Right cardiac atrium (tissue), 5 donors: ENCODE measurements at regions not wholly inside any gene's neighbourhood (a gene's known extent, or its start where the extent isn't known, plus 50 kb on each side); places are given as distances from the start of the nearest gene placed in this dataset.
A peak's percentile ranks its signal among the peaks of the same experiment; 100 is the strongest.
"Not testable (repeated sequence)": the region's sequence is repeated elsewhere in the genome, so short reads cannot be mapped to it uniquely, and the experiment has no call there.

Source experiments
- ATAC-seq, 2 donors: fragments of 200-7000 bp; cut with Tn5 transposase; one replicate each; pipeline versions ENCODE4 v1.8.0 to v1.9.1; 2020; ENCODE audit warnings: moderate library complexity in 2 of 2, mild to moderate bottlenecking in 1 of 2
- DNase-seq, 3 donors: peaks; one replicate each; pipeline ENCODE4 v3.0.0-alpha.2; 2020
- H3K27ac ChIP-seq: one replicate; pipeline ENCODE4 v1.5.1; 2013; ENCODE audit warnings: mild to moderate bottlenecking, low read length, control low read depth, moderate library complexity
- H3K27me3 ChIP-seq: one replicate; pipeline ENCODE4 v1.6.1; 2013; ENCODE audit not compliant: control insufficient read depth, insufficient read depth
- H3K4me1 ChIP-seq: one replicate; pipeline ENCODE4 v1.6.1; 2013; ENCODE audit warnings: low read length; ENCODE audit not compliant: control insufficient read depth, insufficient read depth
- H3K4me3 ChIP-seq: one replicate; pipeline ENCODE4 v1.5.1; 2013; ENCODE audit warnings: low read length, control low read depth
- H3K9me3 ChIP-seq: one replicate; pipeline ENCODE4 v1.6.1; 2013; ENCODE audit warnings: low read length; ENCODE audit not compliant: control insufficient read depth
- WGBS: extraction: QIAGEN DNeasy Blood & Tissue Kit; methylation state at CpG from one replicate; pipeline ENCODE4 v1.1.7; 2013; 5-methylcytosine and 5-hydroxymethylcytosine counted together
- intact Hi-C, 4 donors: fragments of 100-400 bp; cut with DNase I; formaldehyde crosslinking; loops; one replicate each; pipeline versions ENCODE4 v1.11.0 to v1.14.0; 2022 to 2023
- donor health status: healthy with polysubstance abuse.
- donor health status: DM: no; HTN: yes; CAD: no.
- donor health status: DM: no; HTN: no; CAD: no.
- donor health status: DM: no; HTN: yes; CAD: no; lungs with severe emphysema.
- donor health status: DM: yes; HTN: yes; CAD: no.

DNA sequence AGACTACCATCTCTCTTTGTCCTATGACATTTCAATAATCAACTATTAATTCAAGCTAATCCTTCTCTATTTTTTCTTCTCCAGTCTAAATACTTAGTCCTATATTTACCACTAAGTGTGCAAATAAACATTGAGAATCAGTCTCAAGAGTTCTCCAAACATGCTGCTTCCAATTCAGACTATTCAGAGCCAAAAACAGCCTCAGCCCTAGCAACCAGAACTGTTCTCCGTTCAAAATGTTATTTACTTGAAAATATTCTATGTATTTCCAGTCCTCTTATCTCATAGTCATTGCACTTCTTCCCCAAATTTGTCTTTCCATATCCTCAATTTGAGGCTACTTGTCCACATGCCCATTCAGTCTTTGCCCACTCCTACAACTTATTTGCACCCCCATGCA, 805.5 kb downstream of the IGSF11 start:
- no peaks in the 10 kb centered on the region for H3K4me1 ChIP-seq
- no peaks in the 10 kb centered on the region for H3K9me3 ChIP-seq
- no peak overlapping the region for H3K27ac ChIP-seq
- intact Hi-C loops = no loop called here
- DNase-seq (no peak), ATAC-seq (no peak)
- 47% methylated on average over 1 of the region's 1 CpG for WGBS
- H3K4me3 ChIP-seq = no peak overlapping the region
- H3K27me3 ChIP-seq = no peaks in the 10 kb centered on the region

DNA sequence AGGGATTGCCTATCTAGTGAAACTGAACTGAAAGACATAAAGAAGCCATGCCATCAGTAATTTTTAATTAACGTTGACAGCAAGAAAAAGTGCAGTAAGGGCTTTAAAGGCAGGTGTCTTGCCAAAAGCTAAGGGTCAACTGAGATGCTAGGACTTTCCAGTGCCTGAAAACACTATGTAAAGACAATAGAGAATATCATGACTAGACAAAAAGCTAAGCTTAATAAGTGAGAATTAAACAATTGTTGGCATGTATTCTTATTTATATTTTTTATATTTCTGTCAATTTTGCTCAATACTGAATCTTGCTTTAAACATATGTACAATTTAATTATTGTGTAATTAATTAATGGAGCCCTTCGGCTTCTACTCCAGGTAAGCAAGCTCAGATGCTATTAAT, 803.1 kb downstream of the IGSF11 start:
- Histone ChIP-seq H3K4me3 (no peak overlapping the region), H3K27ac (no peak overlapping the region), H3K9me3 (no peaks in the 10 kb centered on the region), H3K27me3 (no peaks in the 10 kb centered on the region), H3K4me1 (no peaks in the 10 kb centered on the region)
- intact Hi-C loops = no loop called here
- 67% methylated on average over 2 of the region's 2 CpGs for WGBS
- no peak for DNase-seq
- no peak for ATAC-seq

DNA sequence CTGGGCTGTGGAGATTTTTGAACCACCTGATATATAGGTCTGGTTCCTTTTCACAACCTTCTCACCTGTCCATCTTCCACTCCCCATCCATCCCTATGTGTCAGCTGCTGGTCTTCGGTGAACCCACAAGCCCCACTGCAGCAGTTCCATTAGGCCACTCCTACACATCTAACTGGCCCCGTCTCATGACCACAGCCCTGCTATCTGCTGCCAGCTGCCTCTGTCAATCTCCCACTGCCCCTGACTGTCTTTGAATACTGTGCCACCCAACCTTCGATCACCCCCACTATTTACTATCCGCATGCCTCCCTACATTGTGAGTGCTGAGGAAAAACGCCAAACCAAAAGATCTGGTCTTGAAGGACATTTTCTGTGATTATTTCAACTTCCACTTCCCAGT, 795.4 kb downstream of the IGSF11 start:
- intact Hi-C loops = no loop called here
- H3K27ac ChIP-seq = no peak overlapping the region
- DNase-seq (no peak), ATAC-seq (no peak)
- no peak overlapping the region for H3K4me3 ChIP-seq
- no peaks in the 10 kb centered on the region for H3K4me1 ChIP-seq
- no peaks in the 10 kb centered on the region for H3K27me3 ChIP-seq
- 83% methylated on average over 5 of the region's 5 CpGs for WGBS
- H3K9me3 ChIP-seq = no peaks in the 10 kb centered on the region

DNA sequence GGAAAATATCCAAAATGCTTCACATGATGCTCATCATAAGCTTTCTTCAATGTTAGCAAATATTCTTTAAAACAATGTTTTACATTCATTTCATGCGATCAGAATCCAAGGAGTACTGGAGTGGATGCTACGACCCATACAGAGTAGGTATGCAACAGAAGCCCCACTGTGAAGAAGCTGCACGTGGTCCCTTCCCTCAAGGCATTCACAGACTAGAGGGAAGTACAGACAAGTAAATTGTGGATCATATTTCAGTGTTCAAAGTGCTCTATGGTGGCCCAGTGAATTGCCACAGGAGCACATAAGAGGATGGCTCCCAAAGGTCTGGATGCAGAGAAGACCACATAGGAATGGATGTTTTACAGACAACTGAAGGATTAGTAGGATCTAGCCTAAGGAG, 789.9 kb downstream of the IGSF11 start:
- no peaks in the 10 kb centered on the region for H3K4me1 ChIP-seq
- ATAC-seq = no peak

DNA sequence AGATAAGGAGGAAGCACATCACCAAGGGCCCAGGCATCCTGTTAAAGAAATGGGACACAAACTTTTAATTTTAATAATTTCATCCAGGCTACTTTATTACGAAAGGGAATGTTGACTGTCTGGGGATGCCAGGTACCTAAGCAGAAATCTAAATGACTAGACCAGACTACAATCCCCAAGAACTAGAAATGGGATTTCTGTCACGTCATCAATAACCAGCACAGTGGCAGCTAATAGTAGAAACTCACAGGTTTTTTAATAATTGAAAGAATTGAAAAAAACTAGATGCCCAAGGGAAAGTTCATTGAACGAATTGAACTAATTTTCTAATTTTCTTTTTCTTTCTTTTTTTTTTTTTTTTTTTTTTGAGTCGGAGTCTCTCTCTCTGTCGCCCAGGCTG, 789.3 kb downstream of the IGSF11 start:
- 88% methylated on average over 5 of the region's 5 CpGs for WGBS
- ATAC-seq (no peak), DNase-seq (no peak)
- H3K9me3 ChIP-seq = no peaks in the 10 kb centered on the region
- no peak overlapping the region for H3K4me3 ChIP-seq
- H3K27ac ChIP-seq = no peak overlapping the region
- intact Hi-C loops = no loop called here
- no peaks in the 10 kb centered on the region for H3K4me1 ChIP-seq
- H3K27me3 ChIP-seq = no peaks in the 10 kb centered on the region

More for the DNA sequence above, 789.9 kb downstream of the IGSF11 start:
- 66% methylated on average over 3 of the region's 3 CpGs for WGBS
- H3K27ac ChIP-seq = no peak overlapping the region
- no peak for DNase-seq
- no peaks in the 10 kb centered on the region for H3K27me3 ChIP-seq
- no peaks in the 10 kb centered on the region for H3K9me3 ChIP-seq
- intact Hi-C loops = no loop called here
- H3K4me3 ChIP-seq = no peak overlapping the region

DNA sequence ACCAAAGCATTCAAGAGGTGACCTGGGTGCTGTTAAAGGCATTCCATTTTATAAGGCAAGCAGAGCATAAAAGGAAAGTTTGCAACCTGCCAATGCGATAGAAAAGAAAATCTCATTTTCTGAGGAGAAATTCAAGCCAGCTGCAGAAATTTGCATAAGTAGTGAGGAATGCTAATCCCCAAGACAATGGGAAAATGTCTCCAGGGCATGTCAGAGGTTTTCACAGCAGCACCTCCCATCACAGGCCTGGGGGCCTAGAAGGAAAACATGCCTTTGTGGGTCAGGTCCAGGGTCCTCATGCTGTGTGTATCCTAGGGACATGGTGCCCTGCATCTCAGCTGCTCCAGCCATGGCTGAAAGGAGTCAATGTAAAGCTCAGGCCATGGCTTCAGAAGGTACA, 775.8 kb downstream of the IGSF11 start:
- 95% methylated on average over 1 of the region's 1 CpG for WGBS

DNA sequence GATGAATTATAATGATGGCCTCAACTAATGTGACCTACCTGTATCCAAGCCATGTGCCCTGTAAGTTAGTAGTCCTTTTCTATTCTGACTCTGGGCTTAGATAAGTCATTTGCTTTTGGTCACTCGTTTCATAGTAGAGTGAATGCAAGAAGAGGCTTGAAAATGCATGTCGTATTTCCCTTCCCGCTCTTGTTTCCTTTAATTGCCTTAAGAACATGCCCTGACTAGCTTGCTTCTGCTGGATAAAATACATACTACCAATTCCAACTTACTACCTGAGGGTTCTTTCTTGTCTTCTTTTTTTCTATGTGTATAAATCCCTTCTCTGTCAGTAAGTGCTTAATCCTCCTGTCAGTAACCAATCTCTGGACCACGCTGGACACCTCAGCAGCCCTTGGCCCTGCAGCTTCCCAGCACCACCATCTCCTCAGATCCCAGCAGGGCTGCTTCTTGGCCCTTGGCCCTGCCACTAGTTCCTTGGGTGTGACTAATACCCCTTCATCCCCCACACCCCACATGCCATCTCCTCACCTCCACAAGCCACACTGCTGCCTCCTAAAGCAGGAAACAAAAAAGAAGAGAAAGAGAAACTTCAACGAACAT, 771.7 kb downstream of the IGSF11 start:
- no peak overlapping the region for H3K27ac ChIP-seq
- 81% methylated on average over 5 of the region's 5 CpGs for WGBS
- no peaks in the 10 kb centered on the region for H3K4me1 ChIP-seq
- DNase-seq (no peak), ATAC-seq (no peak)
- intact Hi-C loops = no loop called here
- no peaks in the 10 kb centered on the region for H3K9me3 ChIP-seq
- no peak overlapping the region for H3K4me3 ChIP-seq
- no peaks in the 10 kb centered on the region for H3K27me3 ChIP-seq

More for the DNA sequence above, 775.8 kb downstream of the IGSF11 start:
- DNase-seq, intact Hi-C loops, H3K4me3 ChIP-seq, H3K27ac ChIP-seq, H3K4me1 ChIP-seq, ATAC-seq, H3K27me3 ChIP-seq, H3K9me3 ChIP-seq: not testable (repeated sequence)

DNA sequence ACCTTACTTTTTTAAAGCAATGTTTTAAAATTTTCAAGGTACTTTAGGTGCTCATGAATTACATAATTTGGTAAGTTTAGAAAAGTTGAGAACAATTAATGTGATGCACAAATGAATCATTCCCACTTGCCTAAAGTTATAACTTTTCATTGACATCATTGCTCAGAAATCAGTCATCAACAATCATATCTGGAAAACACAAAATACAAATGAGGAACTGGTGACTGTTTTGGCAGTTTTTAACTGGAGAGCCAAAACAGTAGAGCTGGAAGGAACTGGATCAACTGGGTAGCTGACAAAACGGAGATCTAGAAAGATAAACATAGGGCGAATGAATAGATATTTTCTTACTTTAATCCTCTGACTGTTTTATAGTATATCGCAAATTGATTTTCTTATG, 767.1 kb downstream of the IGSF11 start:
- Histone ChIP-seq H3K27ac (no peak overlapping the region), H3K4me3 (no peak overlapping the region), H3K9me3 (no peaks in the 10 kb centered on the region), H3K4me1 (no peaks in the 10 kb centered on the region), H3K27me3 (no peaks in the 10 kb centered on the region)
- DNase-seq (no peak), ATAC-seq (no peak)
- 79% methylated on average over 3 of the region's 3 CpGs for WGBS
- intact Hi-C loops = no loop called here

DNA sequence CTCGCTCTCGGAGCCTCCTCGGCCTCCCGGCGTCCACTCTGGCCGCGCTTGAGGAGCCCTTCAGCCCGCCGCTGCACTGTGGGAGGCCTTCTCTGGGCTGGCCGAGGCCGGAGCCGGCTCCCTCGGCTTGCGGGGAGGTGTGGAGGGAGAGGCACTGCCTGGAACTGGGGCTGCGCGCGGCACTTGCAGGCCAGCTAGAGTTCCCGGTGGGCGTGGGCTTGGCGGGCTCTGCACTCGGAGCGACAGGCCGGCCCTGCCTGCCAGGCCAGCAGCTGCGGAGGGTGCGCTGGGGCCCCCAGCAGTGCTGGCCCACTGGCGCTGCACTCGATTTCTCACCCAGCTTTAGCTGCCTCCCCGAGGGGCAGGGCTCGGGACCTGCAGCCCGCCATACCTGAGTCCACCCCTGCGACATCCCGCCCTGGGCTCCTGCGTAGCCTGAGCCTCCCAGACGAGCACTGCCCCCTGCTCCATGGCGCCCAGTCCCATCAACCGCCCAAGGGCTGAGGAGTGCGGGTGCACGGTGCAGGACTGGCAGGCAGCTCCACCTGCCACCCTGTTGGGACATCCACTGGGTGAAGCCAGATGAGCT, 765.0 kb downstream of the IGSF11 start:
- Histone ChIP-seq H3K27ac (no peak overlapping the region), H3K4me1 (no peaks in the 10 kb centered on the region), H3K27me3 (no peaks in the 10 kb centered on the region), H3K4me3 (no peak overlapping the region), H3K9me3 (no peaks in the 10 kb centered on the region)
- 95% methylated on average over 38 of the region's 38 CpGs for WGBS
- ATAC-seq = no peak
- peak in 2 of 3 donors; percentile 17 to 34 for DNase-seq
- intact Hi-C loops = no loop called here

DNA sequence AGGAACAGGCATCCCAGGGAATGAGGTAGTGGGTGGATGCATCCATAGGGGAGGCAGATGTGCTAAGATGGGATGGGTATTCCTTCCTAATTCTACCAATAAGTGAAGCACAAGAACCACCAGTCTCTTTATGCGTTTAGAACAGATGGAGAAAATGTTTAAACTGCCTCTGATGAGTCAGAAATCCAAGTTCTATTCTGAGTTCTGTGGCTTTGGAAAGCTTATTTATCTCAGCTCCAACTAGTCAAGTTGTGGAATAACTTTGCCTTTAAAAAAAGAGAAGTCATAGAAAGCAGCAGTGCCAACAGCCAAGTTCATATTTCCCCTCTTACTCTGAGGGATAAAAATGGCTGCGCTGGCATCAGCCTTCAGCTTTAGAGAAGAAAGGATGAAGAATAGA, 761.7 kb downstream of the IGSF11 start:
- Histone ChIP-seq H3K4me1 (no peaks in the 10 kb centered on the region), H3K4me3 (no peak overlapping the region), H3K9me3 (no peaks in the 10 kb centered on the region), H3K27ac (no peak overlapping the region), H3K27me3 (no peaks in the 10 kb centered on the region)
- ATAC-seq (no peak), DNase-seq (no peak)
- 79% methylated on average over 2 of the region's 2 CpGs for WGBS
- intact Hi-C loops = no loop called here

DNA sequence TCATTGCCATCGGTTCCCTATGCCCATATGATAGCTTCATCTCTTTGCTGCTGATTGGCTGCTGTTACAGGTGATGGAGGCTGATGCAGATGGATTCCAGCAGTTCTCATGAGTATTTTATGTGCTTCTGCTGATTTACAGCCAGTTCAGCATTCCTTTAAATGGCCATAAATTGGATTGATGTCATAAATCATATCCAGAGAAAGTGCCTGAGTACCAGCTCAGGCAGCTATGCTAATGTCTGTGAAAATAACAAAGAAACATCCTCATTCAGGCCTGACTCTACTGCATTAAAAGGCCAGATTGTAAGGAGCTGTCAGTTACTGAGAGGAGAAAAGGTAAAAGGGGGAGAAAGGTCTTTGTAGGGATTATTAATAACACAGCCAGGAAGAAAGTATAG, 756.8 kb downstream of the IGSF11 start:
- H3K4me3 ChIP-seq = no peak overlapping the region
- no peak for DNase-seq
- intact Hi-C loops = no loop called here
- 90% methylated on average over 1 of the region's 1 CpG for WGBS
- H3K4me1 ChIP-seq = no peaks in the 10 kb centered on the region
- H3K27ac ChIP-seq = no peak overlapping the region
- no peak for ATAC-seq
- H3K27me3 ChIP-seq = no peaks in the 10 kb centered on the region
- H3K9me3 ChIP-seq = no peaks in the 10 kb centered on the region

DNA sequence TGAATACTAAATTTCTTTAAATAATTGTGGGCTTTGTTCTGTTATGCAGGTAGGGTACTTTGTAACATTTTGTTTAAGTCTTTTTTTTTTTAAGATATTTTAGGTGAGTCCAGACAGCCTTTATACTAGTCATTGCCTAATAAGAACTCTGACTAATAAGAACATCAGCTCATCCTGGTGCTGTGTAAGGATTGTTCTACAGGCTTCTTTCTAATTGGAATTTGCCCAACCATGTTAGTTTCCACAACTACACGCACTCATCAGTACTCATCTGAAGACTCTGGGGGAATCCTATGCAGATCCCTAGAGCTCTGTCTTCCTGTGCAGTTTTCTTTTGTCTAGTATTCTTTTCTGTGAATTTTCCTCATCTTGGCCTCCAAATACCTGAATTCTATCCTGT, 741.8 kb downstream of the IGSF11 start:
- H3K4me3 ChIP-seq = no peak overlapping the region
- no peaks in the 10 kb centered on the region for H3K4me1 ChIP-seq
- ATAC-seq (no peak), DNase-seq (no peak)
- H3K9me3 ChIP-seq = no peaks in the 10 kb centered on the region
- 83% methylated on average over 1 of the region's 1 CpG for WGBS
- H3K27ac ChIP-seq = no peak overlapping the region
- intact Hi-C loops = no loop called here
- H3K27me3 ChIP-seq = no peaks in the 10 kb centered on the region
